OCI-LY3 (cell line): ENCODE measurements at regions not wholly inside any gene's neighbourhood (a gene's known extent, or its start where the extent isn't known, plus 50 kb on each side); places are given as distances from the start of the nearest gene placed in this dataset.

Source experiments
- H2AFZ ChIP-seq: fragments of 200-600, 300-600 bp; shearing (Covaris generic); 2 replicates; pipeline ENCODE4 v1.6.0; 2014; ENCODE audit warnings: antibody characterized with exemption, low read depth, low read length
- H3K27ac ChIP-seq: fragments of 200-600, 300-600 bp; sonication (generic); 2 replicates; pipeline ENCODE4 v1.5.1; 2014; ENCODE audit warnings: mild to moderate bottlenecking, low read length, moderate library complexity, mixed read lengths
- H3K27me3 ChIP-seq: fragments of 200-600, 300-600 bp; sonication (generic); 2 replicates; pipeline ENCODE4 v1.6.1; 2014; ENCODE audit warnings: low read depth, low read length, mixed read lengths
- H3K36me3 ChIP-seq: fragments of 200-600, 300-600 bp; sonication (generic); replicated peaks from 2 replicates; pipeline ENCODE3; 2014; ENCODE audit warnings: low read depth, low read length, mixed read lengths
- H3K4me1 ChIP-seq: fragments of 300-600, 200-600 bp; sonication (generic); 2 replicates; pipeline ENCODE4 v1.6.1; 2014; ENCODE audit warnings: low read length, mixed read lengths
- H3K4me2 ChIP-seq: fragments of 200-600, 300-600 bp; sonication (generic); 2 replicates; pipeline ENCODE4 v1.6.1; 2014; ENCODE audit warnings: low read length, mixed read lengths
- H3K4me3 ChIP-seq: fragments of 300-600, 200-600 bp; sonication (generic); 2 replicates; pipeline ENCODE4 v1.5.1; 2014; ENCODE audit warnings: antibody characterized with exemption, mild to moderate bottlenecking, low read length, moderate library complexity
- H3K79me2 ChIP-seq: fragments of 300-600, 200-600 bp; shearing (Covaris generic); 2 replicates; pipeline ENCODE4 v1.6.1; 2014; ENCODE audit warnings: mild to moderate bottlenecking, low read length, mixed read lengths
- H3K9ac ChIP-seq: fragments of 300-600, 200-600 bp; shearing (Covaris generic); 2 replicates; pipeline ENCODE4 v1.6.0; 2014; ENCODE audit warnings: mild to moderate bottlenecking, low read length, moderate library complexity
- H3K9me3 ChIP-seq: fragments of 200-600, 300-600 bp; shearing (Covaris generic); 2 replicates; pipeline ENCODE4 v1.6.1; 2014; ENCODE audit warnings: low read length, mixed read lengths; ENCODE audit not compliant: insufficient read depth
- H4K20me1 ChIP-seq: fragments of 200-600, 300-600 bp; sonication (generic); 2 replicates; pipeline ENCODE4 v1.6.1; 2016; ENCODE audit warnings: low read length, mixed read lengths; ENCODE audit not compliant: insufficient read depth
- CTCF ChIP-seq: fragments of 200-600, 300-600 bp; sonication (generic); IDR thresholded peaks from 2 replicates; pipeline ENCODE4 v1.5.1; 2014; ENCODE audit warnings: antibody characterized with exemption, low read length, low read depth
- EZH2phosphoT487 ChIP-seq: fragments of 200-600 bp; shearing (Covaris generic); IDR thresholded peaks from 2 replicates; pipeline ENCODE4 v1.6.1; 2018; ENCODE audit warnings: antibody characterized with exemption, mixed run types, low read depth

DNA sequence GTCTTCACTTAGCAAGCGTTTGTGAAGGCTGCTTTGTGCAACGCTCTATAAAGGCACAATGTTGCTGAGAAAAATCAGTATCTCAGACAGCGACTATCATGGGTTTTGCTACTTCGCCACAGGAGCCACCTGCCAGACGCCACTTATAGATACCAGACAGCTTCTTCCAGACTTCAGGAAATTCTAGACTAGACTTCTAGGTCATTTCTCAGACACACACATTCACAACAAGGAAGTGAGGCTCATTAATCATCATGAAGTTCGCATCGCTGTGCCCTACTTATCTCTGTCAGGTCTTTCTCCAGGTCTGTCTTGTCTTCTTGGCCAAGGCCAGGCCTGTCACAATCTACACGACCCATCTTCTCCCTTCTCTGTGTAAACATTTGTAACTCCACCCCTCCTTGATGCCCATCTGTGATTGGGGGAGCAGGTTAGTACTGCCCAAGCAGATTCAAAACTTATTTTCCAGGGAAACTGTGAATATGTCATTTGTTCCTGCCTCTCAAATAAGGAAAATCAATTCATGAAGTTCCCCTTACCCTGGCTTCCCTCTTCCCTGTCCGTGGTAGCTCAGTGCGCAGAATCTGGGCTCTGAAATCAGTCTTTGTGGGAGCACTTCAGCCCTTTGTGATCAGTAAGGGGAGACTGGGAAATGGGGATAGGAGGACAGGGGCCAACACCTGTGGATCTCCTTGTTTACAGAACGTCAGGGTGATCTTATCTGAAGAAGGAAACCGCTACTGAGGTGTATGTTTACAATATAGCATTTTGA, 115.5 kb downstream of the TNFAIP3 start:
- H3K79me2 ChIP-seq = no peaks in the 10 kb centered on the region
- H3K27ac ChIP-seq = no peak overlapping the region
- no peaks in the 10 kb centered on the region for H3K36me3 ChIP-seq
- H3K4me2 ChIP-seq = no peak overlapping the region
- no peaks in the 10 kb centered on the region for H3K27me3 ChIP-seq
- no peak overlapping the region for H2AFZ ChIP-seq
- no peaks in the 10 kb centered on the region for H4K20me1 ChIP-seq
- TF ChIP-seq EZH2phosphoT487 (no peak), CTCF (no peak)
- peaks cover 11% of the 10 kb centered on the region for H3K4me1 ChIP-seq
- H3K9ac ChIP-seq = no peak overlapping the region
- no peak overlapping the region for H3K4me3 ChIP-seq
- no peaks in the 10 kb centered on the region for H3K9me3 ChIP-seq

DNA sequence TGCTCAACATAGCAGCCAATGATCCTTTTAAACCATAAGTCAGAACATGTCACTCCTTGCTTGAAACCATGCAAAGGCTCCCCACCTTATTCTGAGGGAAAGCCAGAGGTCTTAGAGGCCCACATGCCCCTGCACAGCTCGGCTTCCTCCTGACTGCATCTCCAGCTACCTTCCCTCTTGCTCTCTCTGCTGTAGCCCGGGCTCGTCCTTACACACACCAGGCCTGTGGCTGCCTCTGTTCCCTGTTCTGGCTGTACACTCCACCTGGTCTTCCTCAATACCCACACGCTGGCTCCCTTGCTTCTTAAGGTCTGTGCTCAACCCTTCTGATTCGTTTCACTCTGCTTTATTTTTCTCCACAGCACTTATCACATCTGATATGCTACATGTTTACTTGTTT, 116.2 kb downstream of the TNFAIP3 start:
- H3K4me3 ChIP-seq = no peak overlapping the region
- H3K27me3 ChIP-seq = no peaks in the 10 kb centered on the region
- H3K4me1 ChIP-seq = peaks cover 7% of the 10 kb centered on the region
- H3K9ac ChIP-seq = no peak overlapping the region
- H3K9me3 ChIP-seq = no peaks in the 10 kb centered on the region
- TF ChIP-seq CTCF = no peak
- no peak for TF ChIP-seq EZH2phosphoT487
- H4K20me1 ChIP-seq = no peaks in the 10 kb centered on the region
- no peak overlapping the region for H2AFZ ChIP-seq
- no peak overlapping the region for H3K27ac ChIP-seq
- no peak overlapping the region for H3K4me2 ChIP-seq
- no peaks in the 10 kb centered on the region for H3K36me3 ChIP-seq
- H3K79me2 ChIP-seq = no peaks in the 10 kb centered on the region

GRCh38 chr6:137989664-137990063, 117.6 kb downstream of the PERP start:
- Histone ChIP-seq H3K27me3 (no peaks in the 10 kb centered on the region), H3K79me2 (no peaks in the 10 kb centered on the region), H2AFZ (no peak overlapping the region), H3K4me2 (no peak overlapping the region), H3K9ac (no peak overlapping the region), H3K4me1 (no peaks in the 10 kb centered on the region), H3K9me3 (no peaks in the 10 kb centered on the region), H3K4me3 (no peak overlapping the region), H3K27ac (no peak overlapping the region), H3K36me3 (no peaks in the 10 kb centered on the region), H4K20me1 (no peaks in the 10 kb centered on the region)
- TF ChIP-seq EZH2phosphoT487 (no peak), CTCF (no peak)

DNA sequence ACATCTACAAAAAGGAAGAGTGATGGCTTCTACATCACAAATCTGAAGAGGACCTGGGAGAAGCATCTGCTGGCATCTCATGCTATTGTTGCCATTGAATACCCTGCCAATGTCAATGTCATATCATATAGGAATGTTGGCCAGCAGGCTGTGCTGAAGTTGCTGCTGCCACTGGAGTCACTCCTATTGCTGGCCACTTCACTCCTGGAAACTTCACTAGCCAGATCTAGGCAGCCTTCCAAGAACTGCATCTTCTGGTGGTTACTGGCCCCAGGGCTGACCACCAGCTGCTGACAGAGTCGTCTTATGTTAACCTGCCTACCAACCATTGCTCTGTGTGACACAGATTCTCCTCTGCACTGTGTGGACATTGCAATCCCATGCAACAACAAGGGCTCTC, 111.8 kb downstream of the PERP start:
- H3K27ac ChIP-seq = no peak overlapping the region
- H2AFZ ChIP-seq = no peak overlapping the region
- no peaks in the 10 kb centered on the region; the same call in 1 of the 2 replicates for H3K9me3 ChIP-seq
- H3K27me3 ChIP-seq = no peaks in the 10 kb centered on the region
- H3K9ac ChIP-seq = no peak overlapping the region
- H3K36me3 ChIP-seq = no peaks in the 10 kb centered on the region
- no peak overlapping the region for H3K4me2 ChIP-seq
- no peaks in the 10 kb centered on the region for H3K4me1 ChIP-seq
- TF ChIP-seq CTCF (no peak), EZH2phosphoT487 (no peak)
- H4K20me1 ChIP-seq = no peaks in the 10 kb centered on the region
- no peaks in the 10 kb centered on the region for H3K79me2 ChIP-seq
- no peak overlapping the region for H3K4me3 ChIP-seq
